SK-N-SH treated with all-trans-retinoic acid at 6 μM for 48 hours (cell line): ENCODE measurements at regions not wholly inside any gene's neighbourhood (a gene's known extent, or its start where the extent isn't known, plus 50 kb on each side); places are given as distances from the start of the nearest gene placed in this dataset.

Source experiments
- ATAC-seq: fragments of 200-7000 bp; cut with Tn5 transposase; 3 replicates; pipeline ENCODE4 v1.9.1; 2020; ENCODE audit warnings: mild to moderate bottlenecking, moderate library complexity
- ARNTL ChIP-seq: fragments of 450-650 bp; formaldehyde crosslinking; IDR thresholded peaks from 2 replicates; pipeline ENCODE4 v1.5.0; 2020; ENCODE audit warnings: low read depth, mild to moderate bottlenecking, moderate library complexity, borderline replicate concordance
- BACH2 ChIP-seq: fragments of 250-450 bp; sonication (Bioruptor Pico); IDR thresholded peaks from 2 replicates; pipeline ENCODE4 v1.9.0; 2021; ENCODE audit warnings: mild to moderate bottlenecking, borderline replicate concordance
- CSDC2 ChIP-seq: fragments of 250-450 bp; sonication (Bioruptor Pico); IDR thresholded peaks from 2 replicates; pipeline ENCODE4 v1.5.0; 2020; ENCODE audit warnings: mild to moderate bottlenecking, moderate library complexity
- ESRRG ChIP-seq: fragments of 250-450 bp; sonication (Bioruptor Pico); IDR thresholded peaks from 2 replicates; pipeline ENCODE4 v1.6.1; 2021; ENCODE audit warnings: mild to moderate bottlenecking
- GLIS3 ChIP-seq: fragments of 250-450 bp; sonication (Bioruptor Pico); IDR thresholded peaks from 2 replicates; pipeline ENCODE4 v1.5.0; 2020; ENCODE audit warnings: mild to moderate bottlenecking, moderate library complexity
- PPARA ChIP-seq: fragments of 250-450 bp; sonication (Bioruptor Pico); IDR thresholded peaks from 2 replicates; pipeline ENCODE4 v1.5.0; 2020; ENCODE audit warnings: mild to moderate bottlenecking, borderline replicate concordance
- RARB ChIP-seq: fragments of 250-450 bp; sonication (Bioruptor Pico); IDR thresholded peaks from 2 replicates; pipeline ENCODE4 v1.8.0; 2021; ENCODE audit warnings: mild to moderate bottlenecking, moderate library complexity
- SNAI2 ChIP-seq: fragments of 250-450 bp; sonication (Bioruptor Pico); IDR thresholded peaks from 2 replicates; pipeline ENCODE4 v1.5.0; 2020; ENCODE audit warnings: mild to moderate bottlenecking, moderate library complexity
- TCF4 ChIP-seq: fragments of 250-450 bp; sonication (Bioruptor Pico); IDR thresholded peaks from 2 replicates; pipeline ENCODE4 v1.8.0; 2021; ENCODE audit warnings: mild to moderate bottlenecking, moderate library complexity, borderline replicate concordance
- TOX ChIP-seq: fragments of 250-450 bp; sonication (Bioruptor Pico); IDR thresholded peaks from 2 replicates; pipeline ENCODE4 v1.8.0; 2021; ENCODE audit warnings: mild to moderate bottlenecking, moderate library complexity, borderline replicate concordance
- ZC3H10 ChIP-seq: fragments of 250-450 bp; sonication (Bioruptor Pico); IDR thresholded peaks from 2 replicates; pipeline ENCODE4 v1.5.1; 2021; ENCODE audit warnings: mild to moderate bottlenecking, moderate library complexity
- ZFP3 ChIP-seq: fragments of 250-450 bp; sonication (Bioruptor Pico); IDR thresholded peaks from 2 replicates; pipeline ENCODE4 v1.5.0; 2020; ENCODE audit warnings: mild to moderate bottlenecking, moderate library complexity
- ZFP30 ChIP-seq: fragments of 450-650 bp; formaldehyde crosslinking; IDR thresholded peaks from 2 replicates; pipeline ENCODE4 v1.5.0; 2022; ENCODE audit warnings: mild to moderate bottlenecking, moderate library complexity
- ZNF565 ChIP-seq: fragments of 450-650 bp; formaldehyde crosslinking; conservative IDR thresholded peaks from 2 replicates; pipeline ENCODE4 v1.5.0; 2020; ENCODE audit warnings: low read depth, mild to moderate bottlenecking, moderate library complexity
- ZNF8 ChIP-seq: fragments of 450-650 bp; formaldehyde crosslinking; IDR thresholded peaks from 2 replicates; pipeline ENCODE4 v1.5.0; 2020; ENCODE audit warnings: mild to moderate bottlenecking, moderate library complexity
- TF ChIP-seq, protein P1 (sequence below): fragments of 250-450 bp; sonication (Bioruptor Pico); IDR thresholded peaks from 2 replicates; pipeline ENCODE4 v1.8.0; 2020; ENCODE audit warnings: mild to moderate bottlenecking, moderate library complexity, borderline replicate concordance
- TF ChIP-seq, protein P2 (sequence below): fragments of 250-450 bp; sonication (Bioruptor Pico); IDR thresholded peaks from 2 replicates; pipeline ENCODE4 v1.8.0; 2021; ENCODE audit warnings: low read depth, mild to moderate bottlenecking, moderate library complexity, borderline replicate concordance

DNA sequence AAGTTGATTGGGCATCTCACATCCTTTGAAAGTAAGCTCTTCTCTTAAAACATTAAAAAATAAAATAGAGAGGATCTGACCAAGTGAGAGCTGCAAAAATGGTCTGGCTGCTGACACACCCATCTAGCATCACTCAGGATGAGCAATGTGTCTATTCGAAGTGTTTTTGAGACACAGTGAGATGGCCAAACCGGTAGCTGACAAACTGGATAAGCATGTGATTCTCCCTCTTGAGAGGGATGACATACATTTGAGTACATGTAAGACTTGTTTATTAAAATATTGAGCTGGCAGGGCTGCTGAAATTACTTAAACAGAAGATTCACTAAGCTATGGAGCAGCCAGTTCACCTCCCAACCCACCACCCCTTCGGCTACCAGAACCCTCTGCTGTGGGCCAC lies 333.9 kb downstream of the ADRA2A start:
- no peak for ATAC-seq
- TF ChIP-seq ZNF8 (CRISPR knock-in tag) = no peak
- no peak for TF ChIP-seq SNAI2 (CRISPR knock-in tag)
- TF ChIP-seq ARNTL (CRISPR knock-in tag) = no peak
- TF ChIP-seq, protein P1, sequence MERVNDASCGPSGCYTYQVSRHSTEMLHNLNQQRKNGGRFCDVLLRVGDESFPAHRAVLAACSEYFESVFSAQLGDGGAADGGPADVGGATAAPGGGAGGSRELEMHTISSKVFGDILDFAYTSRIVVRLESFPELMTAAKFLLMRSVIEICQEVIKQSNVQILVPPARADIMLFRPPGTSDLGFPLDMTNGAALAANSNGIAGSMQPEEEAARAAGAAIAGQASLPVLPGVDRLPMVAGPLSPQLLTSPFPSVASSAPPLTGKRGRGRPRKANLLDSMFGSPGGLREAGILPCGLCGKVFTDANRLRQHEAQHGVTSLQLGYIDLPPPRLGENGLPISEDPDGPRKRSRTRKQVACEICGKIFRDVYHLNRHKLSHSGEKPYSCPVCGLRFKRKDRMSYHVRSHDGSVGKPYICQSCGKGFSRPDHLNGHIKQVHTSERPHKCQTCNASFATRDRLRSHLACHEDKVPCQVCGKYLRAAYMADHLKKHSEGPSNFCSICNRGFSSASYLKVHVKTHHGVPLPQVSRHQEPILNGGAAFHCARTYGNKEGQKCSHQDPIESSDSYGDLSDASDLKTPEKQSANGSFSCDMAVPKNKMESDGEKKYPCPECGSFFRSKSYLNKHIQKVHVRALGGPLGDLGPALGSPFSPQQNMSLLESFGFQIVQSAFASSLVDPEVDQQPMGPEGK (CRISPR knock-in tag) = no peak
- no peak for TF ChIP-seq ZFP30 (CRISPR knock-in tag)
- TF ChIP-seq GLIS3 (CRISPR knock-in tag) = no peak
- no peak for TF ChIP-seq ZNF565 (CRISPR knock-in tag)
- no peak for TF ChIP-seq ESRRG (CRISPR knock-in tag)

DNA sequence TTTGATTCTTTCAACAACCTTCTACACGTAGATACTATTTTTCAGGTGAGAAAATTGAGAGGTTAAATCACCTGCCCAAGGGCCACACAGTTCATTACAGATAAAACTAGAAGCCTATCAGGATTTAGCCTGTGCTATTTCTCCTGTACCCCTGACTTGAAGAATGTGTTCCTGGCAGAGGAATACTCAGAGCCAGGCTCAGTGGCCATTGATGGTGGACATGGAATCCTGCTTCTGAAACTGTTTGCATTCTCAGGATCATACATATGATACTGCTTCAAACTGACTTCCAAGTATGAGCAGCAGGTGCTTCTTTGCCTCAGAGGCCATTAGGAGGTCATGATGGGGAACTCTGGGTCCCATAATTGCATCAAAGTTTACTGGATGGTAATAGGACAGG lies 348.6 kb downstream of the ADRA2A start:
- TF ChIP-seq BACH2 (CRISPR knock-in tag) = no peak
- TF ChIP-seq ZC3H10 (CRISPR knock-in tag) = no peak
- TF ChIP-seq, all 23 proteins: peak for 0
- ATAC-seq = no peak

DNA sequence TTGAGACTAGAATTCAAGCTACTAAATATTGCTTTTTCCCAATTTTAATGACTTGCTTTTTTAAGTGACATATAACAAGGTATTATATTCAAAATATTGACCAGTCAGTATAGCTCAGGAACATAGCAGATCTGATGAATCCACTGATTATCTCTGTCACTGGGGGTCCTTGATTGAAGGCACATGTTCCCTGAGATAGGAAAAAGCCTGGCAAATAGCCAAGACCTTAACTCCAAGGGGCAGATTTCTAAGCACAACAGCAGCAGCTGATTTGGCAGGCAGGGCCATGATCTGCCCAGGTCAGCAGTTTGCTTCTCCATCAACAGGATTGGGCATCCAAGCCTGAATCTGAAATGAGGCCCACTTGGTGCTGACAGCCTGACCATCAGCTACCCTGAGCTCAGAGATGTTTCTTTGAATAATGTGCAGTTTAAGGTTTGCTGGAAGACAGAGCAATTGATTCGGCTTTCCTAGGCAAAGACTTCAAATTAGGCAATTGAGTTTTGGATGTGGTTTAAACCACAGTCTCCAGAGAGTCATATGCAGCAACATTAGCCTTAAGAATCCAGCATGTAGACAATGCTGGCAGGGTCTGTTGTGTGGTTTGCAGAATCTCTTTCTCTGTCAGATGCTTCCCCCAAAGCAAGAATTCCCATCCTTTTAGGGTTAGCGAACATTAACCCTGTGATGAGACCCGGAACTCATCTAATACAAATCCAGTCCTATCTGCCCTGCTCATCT lies 352.6 kb downstream of the ADRA2A start:
- no peak for ATAC-seq
- TF ChIP-seq ZC3H10 (CRISPR knock-in tag) (no peak), ZFP30 (CRISPR knock-in tag) (no peak)
- TF ChIP-seq, protein P1 (CRISPR knock-in tag) = no peak

DNA sequence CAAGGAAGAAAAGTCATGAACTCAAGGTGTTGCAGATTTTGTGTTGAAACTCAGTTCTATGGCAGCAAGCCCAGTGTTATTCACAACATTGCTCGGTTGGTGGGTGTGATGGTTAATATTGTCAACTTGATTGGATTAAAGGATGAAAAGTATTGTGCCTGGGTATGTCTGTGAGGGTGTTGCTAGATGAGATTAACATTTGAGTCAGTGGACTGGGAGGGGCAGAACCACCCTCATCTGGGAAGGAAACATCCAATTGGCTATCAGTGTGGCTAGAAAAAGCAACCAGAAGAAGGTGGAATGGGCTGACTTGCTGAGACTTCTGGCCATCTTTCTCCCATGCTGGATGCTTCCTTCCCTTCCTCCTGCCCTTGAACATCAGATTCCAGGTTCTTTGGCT lies 353.2 kb downstream of the ADRA2A start:
- ATAC-seq = no peak
- TF ChIP-seq ARNTL (CRISPR knock-in tag) (no peak), ESRRG (CRISPR knock-in tag) (no peak), BACH2 (CRISPR knock-in tag) (no peak), ZFP3 (CRISPR knock-in tag) (no peak), ZNF8 (CRISPR knock-in tag) (no peak), TCF4 (CRISPR knock-in tag) (no peak), CSDC2 (CRISPR knock-in tag) (no peak)
- TF ChIP-seq, protein P1 (CRISPR knock-in tag) = no peak
- TF ChIP-seq, protein P2, sequence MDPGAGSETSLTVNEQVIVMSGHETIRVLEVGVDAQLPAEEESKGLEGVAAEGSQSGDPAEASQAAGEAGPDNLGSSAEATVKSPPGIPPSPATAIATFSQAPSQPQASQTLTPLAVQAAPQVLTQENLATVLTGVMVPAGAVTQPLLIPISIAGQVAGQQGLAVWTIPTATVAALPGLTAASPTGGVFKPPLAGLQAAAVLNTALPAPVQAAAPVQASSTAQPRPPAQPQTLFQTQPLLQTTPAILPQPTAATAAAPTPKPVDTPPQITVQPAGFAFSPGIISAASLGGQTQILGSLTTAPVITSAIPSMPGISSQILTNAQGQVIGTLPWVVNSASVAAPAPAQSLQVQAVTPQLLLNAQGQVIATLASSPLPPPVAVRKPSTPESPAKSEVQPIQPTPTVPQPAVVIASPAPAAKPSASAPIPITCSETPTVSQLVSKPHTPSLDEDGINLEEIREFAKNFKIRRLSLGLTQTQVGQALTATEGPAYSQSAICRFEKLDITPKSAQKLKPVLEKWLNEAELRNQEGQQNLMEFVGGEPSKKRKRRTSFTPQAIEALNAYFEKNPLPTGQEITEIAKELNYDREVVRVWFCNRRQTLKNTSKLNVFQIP (CRISPR knock-in tag) = no peak

DNA sequence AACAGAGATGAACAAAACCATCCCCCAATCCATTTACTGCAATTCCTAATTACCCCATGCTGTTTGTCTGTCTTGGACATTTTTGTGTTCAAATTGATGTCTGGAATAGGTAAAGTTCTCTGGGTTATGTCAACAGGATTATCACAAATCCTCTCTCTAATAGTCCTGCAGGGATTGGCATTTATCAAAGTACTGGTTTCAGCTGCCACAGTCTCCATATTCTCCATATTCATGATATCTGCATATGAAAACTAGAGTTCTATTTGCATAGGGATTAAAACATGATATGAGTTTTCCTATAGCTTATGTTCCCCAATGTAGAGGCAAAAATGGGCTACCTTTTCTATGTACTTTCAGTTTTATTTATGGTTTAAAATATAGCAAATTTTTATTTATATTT lies 355.8 kb downstream of the ADRA2A start:
- ATAC-seq = no peak
- TF ChIP-seq, protein P2 (CRISPR knock-in tag) = no peak
- TF ChIP-seq ZC3H10 (CRISPR knock-in tag) = no peak
- TF ChIP-seq PPARA (CRISPR knock-in tag) = no peak
- TF ChIP-seq RARB (CRISPR knock-in tag) = no peak
- no peak for TF ChIP-seq BACH2 (CRISPR knock-in tag)
- no peak for TF ChIP-seq ESRRG (CRISPR knock-in tag)
- TF ChIP-seq ZFP3 (CRISPR knock-in tag) = no peak
- TF ChIP-seq TCF4 (CRISPR knock-in tag) = no peak
- TF ChIP-seq TOX (CRISPR knock-in tag) = no peak
- no peak for TF ChIP-seq ARNTL (CRISPR knock-in tag)
- no peak for TF ChIP-seq ZNF8 (CRISPR knock-in tag)
- no peak for TF ChIP-seq ZNF565 (CRISPR knock-in tag)
- no peak for TF ChIP-seq ZFP30 (CRISPR knock-in tag)
